ENCODE measurements at regions not wholly inside any gene's neighbourhood (a gene's known extent, or its start where the extent isn't known, plus 50 kb on each side); places are given as distances from the start of the nearest gene placed in this dataset.
A peak's percentile ranks its signal among the peaks of the same experiment; 100 is the strongest.
"Not testable (repeated sequence)": the region's sequence is repeated elsewhere in the genome, so short reads cannot be mapped to it uniquely, and the experiment has no call there.

- TF ChIP-seq ZNF609 (CRISPR knock-in tag; IDR thresholded peaks at IDR 0.05; ENCODE audit: borderline replicate concordance) (peak; percentile 50; the same call in 1 of the 2 replicates), SOX6 (CRISPR knock-in tag; IDR thresholded peaks at IDR 0.05) (peak; percentile 89), KDM6A (CRISPR knock-in tag; IDR thresholded peaks at IDR 0.05; ENCODE audit: low read depth) (peak; percentile 11; the same call in 1 of the 2 replicates), FOXP1 (CRISPR knock-in tag; IDR thresholded peaks at IDR 0.05) (peak; percentile 45; the same call in 1 of the 2 replicates), HDAC2 (CRISPR knock-in tag; IDR thresholded peaks at IDR 0.05) (0 out of 2 replicates have a peak, but pooled peaks have one; percentile 32), SOX13 (CRISPR knock-in tag; conservative IDR thresholded peaks at IDR 0.05 in 1 of 2, IDR thresholded peaks at IDR 0.05 in 1 of 2) (peak in 1 of 2 experiments; percentile 92; a peak in 2 of 4 replicates), NR2F2 (IDR thresholded peaks at IDR 0.05; ENCODE audit: borderline replicate concordance, low read depth) (peak; percentile 27; the same call in 1 of the 2 replicates), BCL6 (CRISPR knock-in tag; IDR thresholded peaks at IDR 0.05) (peak; percentile 27; the same call in 1 of the 2 replicates), RCOR2 (CRISPR knock-in tag; IDR thresholded peaks at IDR 0.05) (0 out of 2 replicates have a peak, but pooled peaks have one; percentile 20), SOX5 (CRISPR knock-in tag; IDR thresholded peaks at IDR 0.05; ENCODE audit: borderline replicate concordance) (peak; percentile 82; the same call in 1 of the 2 replicates)
- not testable (repeated sequence) for TF ChIP-seq SOX6, FOXP1, SOX13 (IDR thresholded peaks at IDR 0.05)
Observed at GRCh38 chr2:76173206-76173605, 462.5 kb upstream of the GCFC2 start (continued).
